ENCODE measurements at regions not wholly inside any gene's neighbourhood (a gene's known extent, or its start where the extent isn't known, plus 50 kb on each side); places are given as distances from the start of the nearest gene placed in this dataset.

DNA sequence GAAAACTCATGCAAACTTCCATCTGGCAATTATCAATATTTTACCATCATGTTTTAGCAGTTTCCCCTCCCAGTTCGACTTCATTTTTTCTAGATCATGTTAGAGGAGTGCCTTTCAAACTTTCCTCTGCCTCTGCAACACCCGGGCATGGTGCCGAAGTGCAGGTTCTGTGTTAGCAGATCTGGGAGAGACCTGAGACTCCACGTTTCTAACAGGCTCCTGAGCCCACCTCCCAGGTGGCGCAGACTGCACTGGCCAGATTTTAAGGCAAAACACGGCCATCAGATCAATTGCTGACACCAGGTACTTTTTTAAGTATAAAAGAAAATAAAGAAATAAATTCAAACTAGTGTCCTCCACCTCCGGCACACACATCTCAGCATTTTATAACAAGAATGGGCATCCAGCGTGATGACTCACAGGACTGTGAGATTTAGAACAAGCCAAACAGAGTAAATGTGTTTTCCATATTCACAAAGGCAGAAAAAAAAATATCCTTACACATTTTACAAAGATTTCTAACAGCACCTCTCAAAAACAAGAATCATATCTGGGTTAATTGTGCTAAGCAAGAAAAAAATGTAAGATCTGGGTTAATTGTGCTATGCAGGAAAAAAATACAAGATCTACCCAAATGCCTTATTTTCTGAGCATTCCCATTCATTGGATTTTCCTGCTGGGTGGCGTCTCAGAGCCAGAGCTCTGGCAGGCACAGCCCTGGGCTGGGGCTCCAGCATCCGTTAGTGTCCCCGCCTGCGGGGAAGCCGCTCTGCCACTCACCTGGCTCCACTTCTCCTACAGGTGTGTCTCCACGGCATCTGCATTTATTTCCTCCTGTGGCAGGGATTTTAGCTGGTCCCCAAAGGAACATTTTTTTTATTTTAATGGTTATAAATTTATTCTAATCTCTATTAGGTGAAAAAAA is 127.9 kb upstream of the SOX1 start:
- TF ChIP-seq JUND (IDR thresholded peaks at IDR 0.05; ENCODE audit: low read depth), result no peak
- in situ Hi-C loops (cut with HindIII; ENCODE audit: low pct_unique_long_range_greater_than_20kb, low sequenced_read_pairs), result no loop called here
- no peak for DNase-seq (ENCODE audit: low read depth in 1 of 2, low spot score in 1 of 2)

DNA sequence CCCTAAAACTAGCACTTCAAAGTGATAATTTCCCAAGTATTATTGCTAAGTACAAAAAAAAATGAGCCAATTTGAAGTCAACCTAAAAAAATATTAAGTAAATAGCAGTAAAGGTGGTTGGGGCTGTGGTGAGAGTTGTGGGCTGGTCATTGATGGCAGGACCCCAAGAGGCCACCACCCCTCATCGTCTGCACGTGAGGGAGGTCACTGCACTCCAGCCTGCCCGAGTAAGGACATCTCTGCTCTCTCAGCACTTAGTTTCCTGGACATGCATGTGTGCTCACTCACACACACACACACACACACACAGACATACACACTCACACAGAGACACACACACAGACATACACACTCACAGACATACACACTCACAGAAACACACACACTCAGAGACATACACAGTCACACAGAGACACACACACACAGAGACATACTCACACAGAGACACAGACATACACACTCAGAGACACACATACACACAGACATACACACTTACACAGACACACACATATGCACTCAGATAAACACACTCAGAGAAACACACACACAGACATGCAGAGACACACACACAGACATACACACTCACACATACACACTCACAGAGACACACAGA is 127.2 kb upstream of the SOX1 start:
- DNase-seq (ENCODE audit: low read depth in 1 of 2, low spot score in 1 of 2), result no peak
- in situ Hi-C loops (cut with HindIII; ENCODE audit: low pct_unique_long_range_greater_than_20kb, low sequenced_read_pairs), result no loop called here
- no peak for TF ChIP-seq JUND (IDR thresholded peaks at IDR 0.05; ENCODE audit: low read depth)

DNA sequence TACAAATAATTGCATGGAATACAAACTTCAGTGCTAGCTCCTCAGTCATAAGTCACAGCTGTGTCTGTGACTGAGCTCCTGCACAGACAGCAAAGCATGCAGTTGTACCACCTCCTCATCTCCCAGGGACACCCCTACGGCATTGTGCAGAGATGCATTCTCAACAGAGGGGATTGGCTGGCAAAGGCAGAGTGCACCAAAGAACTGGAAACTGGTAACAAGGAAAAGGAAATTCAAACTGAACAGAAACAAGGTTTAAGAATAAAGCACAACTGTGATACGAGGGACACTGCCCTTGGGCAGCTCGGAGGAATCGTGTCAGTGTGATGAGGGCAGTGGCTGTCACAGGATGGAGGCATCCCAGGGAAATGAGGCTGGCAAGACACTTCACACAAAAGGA is 126.1 kb upstream of the SOX1 start:
- no peak for DNase-seq (ENCODE audit: low read depth in 1 of 2, low spot score in 1 of 2)
- no peak for TF ChIP-seq JUND (IDR thresholded peaks at IDR 0.05; ENCODE audit: low read depth)
- in situ Hi-C loops (cut with HindIII; ENCODE audit: low pct_unique_long_range_greater_than_20kb, low sequenced_read_pairs), result no loop called here

DNA sequence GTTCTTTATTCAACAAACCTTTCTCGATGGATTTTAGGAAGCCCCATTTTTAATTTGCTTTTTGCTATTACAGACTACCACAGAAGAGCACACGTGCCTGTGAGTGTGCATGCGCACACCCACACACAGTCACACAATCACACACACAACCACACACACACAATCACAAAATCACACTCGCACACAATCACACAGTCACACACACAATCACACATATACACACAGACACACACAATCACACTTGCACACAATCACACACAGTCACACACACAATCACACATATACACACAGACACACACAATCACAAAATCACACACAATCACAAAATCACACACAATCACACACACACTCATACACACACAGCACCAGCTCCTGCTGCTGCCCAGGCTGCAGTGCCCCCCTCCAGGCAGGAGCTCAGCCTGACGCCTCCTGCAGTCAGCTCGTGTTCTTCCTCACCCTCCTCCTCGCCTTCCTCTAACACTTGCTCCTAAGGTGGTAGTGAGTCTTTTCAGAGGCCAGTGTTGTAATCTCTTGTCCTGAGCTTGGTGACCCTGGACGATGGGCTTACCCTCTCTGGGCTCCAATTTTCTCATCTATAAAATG is 125.0 kb upstream of the SOX1 start:
- DNase-seq (ENCODE audit: low read depth in 1 of 2, low spot score in 1 of 2), result no peak
- in situ Hi-C loops (cut with HindIII; ENCODE audit: low pct_unique_long_range_greater_than_20kb, low sequenced_read_pairs), result no loop called here
- no peak for TF ChIP-seq JUND (IDR thresholded peaks at IDR 0.05; ENCODE audit: low read depth)

DNA sequence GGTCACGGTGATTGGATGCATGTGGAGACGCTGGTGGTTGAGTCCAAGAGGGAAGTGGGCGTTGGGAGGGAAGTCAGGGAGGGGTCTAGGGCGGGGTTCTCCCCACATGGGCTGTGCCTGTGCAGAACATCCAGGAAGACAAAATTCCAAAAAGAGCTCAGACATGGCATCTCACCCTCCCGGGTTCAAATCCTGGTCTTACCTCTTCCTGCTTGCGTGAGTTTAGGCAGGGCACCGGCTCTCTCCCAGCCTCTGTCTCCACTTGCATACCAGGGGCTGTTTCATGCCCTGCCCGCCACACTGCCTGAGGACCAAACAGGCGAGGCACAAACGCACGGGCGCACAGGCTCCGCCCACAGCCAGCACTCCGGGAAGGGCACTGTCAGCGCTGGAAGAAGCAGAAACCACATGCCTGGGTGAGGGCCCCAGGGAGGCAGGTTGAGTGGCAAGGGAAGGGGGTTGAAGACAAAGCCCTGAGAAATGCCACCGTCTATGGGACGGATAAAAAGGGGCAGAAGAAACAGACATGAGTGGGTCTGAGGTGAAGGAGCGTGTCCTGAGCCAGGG is 123.6 kb upstream of the SOX1 start:
- DNase-seq (ENCODE audit: low read depth in 1 of 2, low spot score in 1 of 2), result no peak
- TF ChIP-seq JUND (IDR thresholded peaks at IDR 0.05; ENCODE audit: low read depth), result no peak
- in situ Hi-C loops (cut with HindIII; ENCODE audit: low pct_unique_long_range_greater_than_20kb, low sequenced_read_pairs), result no loop called here

DNA sequence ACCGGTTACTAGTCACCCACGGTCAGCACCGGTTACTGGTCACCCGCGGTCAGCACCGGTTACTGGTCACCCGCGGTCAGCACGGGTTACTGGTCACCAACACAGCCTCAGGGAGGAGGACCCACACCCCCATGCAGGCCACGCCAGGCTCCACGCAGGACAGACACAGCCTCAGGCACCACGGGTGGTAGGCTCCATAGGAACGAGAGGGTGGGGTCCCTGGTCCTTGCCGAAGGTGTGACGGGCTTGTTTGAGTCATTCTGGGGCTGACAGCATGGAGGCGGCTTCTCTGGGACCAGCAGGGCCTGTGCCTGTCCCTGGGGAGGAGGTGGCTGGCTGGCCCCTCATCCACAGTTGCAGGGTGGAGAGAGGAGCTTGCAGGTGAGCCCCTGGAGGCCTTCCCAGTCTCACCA is 122.8 kb upstream of the SOX1 start:
- DNase-seq (ENCODE audit: low read depth in 1 of 2, low spot score in 1 of 2), result no peak
- in situ Hi-C loops (cut with HindIII; ENCODE audit: low pct_unique_long_range_greater_than_20kb, low sequenced_read_pairs), result no loop called here

DNA sequence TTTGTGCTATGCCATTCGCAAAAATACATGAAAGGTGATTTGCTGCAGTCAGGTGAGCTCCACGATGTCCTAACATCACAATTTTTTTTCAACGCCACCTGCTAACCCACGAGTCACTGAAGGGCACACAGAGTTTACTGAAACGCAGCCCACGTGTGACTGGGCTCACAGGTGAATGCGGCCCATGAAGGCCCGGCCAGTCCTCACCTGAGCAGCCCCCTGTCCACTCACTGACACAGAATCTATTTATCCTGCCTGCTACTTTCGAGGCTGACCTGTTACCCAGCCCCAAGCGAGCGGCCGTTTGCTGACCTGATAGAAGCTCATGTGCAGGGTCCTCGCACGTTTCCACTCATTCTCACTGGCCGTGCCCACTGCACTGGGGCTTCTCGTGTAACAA is 121.9 kb upstream of the SOX1 start:
- DNase-seq (ENCODE audit: low read depth in 1 of 2, low spot score in 1 of 2), result no peak
- in situ Hi-C loops (cut with HindIII; ENCODE audit: low pct_unique_long_range_greater_than_20kb, low sequenced_read_pairs), result no loop called here
- no peak for TF ChIP-seq JUND (IDR thresholded peaks at IDR 0.05; ENCODE audit: low read depth)

More for the DNA sequence above, 122.8 kb upstream of the SOX1 start:
- TF ChIP-seq JUND (IDR thresholded peaks at IDR 0.05; ENCODE audit: low read depth), result no peak

DNA sequence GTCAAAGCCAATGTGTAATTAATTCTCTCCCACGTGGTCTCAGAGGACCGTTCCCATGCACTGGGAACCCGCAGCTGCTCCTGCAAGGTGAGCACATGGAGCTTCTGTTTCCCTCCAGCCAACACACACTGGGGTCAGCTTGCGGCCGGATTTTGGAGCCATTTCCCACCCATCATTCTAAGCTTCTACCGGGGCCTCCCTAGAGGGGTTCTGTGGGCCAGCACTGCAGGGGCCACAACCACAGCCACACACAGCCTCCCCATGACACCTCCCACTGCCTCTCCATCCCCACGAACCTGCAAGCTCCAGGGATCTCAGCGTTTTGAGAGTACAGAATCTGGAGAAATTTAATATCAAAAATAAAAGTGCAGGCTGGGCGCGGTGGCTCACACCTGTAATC is 120.7 kb upstream of the SOX1 start:
- DNase-seq (ENCODE audit: low read depth in 1 of 2, low spot score in 1 of 2), result no peak
- no peak for TF ChIP-seq JUND (IDR thresholded peaks at IDR 0.05; ENCODE audit: low read depth)
- in situ Hi-C loops (cut with HindIII; ENCODE audit: low pct_unique_long_range_greater_than_20kb, low sequenced_read_pairs), result no loop called here

DNA sequence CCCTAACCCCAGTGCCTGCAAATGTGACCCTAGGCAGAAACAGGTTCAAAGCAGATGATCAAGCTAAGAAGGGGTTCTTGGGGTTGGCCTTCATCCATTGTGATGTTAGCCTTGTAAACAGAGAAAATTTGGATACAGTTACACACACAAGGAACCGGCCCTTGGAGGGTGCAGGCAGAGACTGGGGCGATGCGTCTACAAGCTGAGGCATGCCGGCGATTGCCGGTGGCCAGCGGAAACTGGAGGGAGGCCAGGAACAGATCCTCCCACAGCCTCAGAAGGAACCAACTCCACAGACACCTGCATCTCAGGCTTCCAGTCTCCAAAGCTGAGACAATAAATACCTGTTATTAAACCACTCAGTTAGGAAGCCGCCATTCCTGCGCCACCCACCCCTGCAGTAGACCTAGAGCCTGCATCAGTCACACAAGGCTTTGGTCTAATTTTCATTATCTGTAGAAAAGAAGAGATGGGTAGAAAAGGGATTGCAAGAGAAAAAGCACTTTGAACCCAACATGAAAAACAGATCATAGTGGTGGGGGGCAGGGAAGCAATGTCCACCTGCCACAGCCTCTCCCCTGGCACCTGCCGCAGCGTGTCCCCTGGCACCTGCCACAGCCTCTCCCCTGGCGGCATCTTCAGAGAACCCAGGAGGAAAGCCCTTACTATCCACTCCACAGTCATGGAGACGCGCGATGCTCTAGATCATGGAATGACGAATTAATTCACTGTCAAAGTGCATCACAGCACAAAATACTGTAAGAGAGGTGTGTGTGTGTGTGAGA is 119.7 kb upstream of the SOX1 start:
- no peak for DNase-seq (ENCODE audit: low read depth in 1 of 2, low spot score in 1 of 2)
- in situ Hi-C loops (cut with HindIII; ENCODE audit: low pct_unique_long_range_greater_than_20kb, low sequenced_read_pairs), result no loop called here

DNA sequence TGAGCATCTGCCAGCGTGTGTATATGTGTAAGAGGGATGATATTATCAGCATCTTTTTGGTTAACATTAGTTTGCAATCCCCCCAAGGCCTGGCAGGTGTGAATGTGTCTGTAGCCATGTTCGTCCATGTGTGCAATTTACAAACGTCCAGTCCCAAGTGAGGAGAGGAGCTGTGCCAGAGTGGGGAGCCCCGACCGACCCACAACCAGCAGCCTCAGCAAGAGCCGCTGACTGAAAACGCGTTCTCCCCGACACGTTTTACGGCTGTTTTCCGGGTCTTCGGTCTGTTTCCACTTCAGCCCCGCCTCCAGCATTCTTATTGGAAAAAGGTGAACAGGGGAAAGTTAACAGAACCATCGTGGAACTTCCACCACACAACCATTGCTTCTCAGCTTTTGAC is 119.1 kb upstream of the SOX1 start:
- no peak for TF ChIP-seq JUND (IDR thresholded peaks at IDR 0.05; ENCODE audit: low read depth)
- in situ Hi-C loops (cut with HindIII; ENCODE audit: low pct_unique_long_range_greater_than_20kb, low sequenced_read_pairs), result no loop called here
- DNase-seq (ENCODE audit: low read depth in 1 of 2, low spot score in 1 of 2), result no peak

More for the DNA sequence above, 119.7 kb upstream of the SOX1 start:
- TF ChIP-seq JUND (IDR thresholded peaks at IDR 0.05; ENCODE audit: low read depth), result no peak

DNA sequence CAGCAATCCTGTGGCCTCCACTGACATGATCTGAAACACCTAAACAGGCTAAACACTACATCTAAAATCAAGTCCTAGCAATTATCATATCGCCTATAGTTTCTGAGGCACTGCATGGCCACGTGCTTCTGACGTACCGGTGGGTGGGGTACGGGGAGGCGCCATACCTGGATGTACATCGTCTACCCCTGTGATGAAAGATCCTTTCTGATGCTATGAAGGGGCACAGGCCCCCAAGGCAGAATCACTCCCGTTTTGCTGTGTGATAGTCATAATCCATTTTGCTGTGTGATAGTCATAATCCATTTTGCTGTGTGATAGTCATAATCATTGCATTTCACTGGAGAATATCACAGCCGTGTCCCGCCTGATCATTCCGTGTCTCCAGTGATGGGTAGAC is 118.7 kb upstream of the SOX1 start:
- no peak for DNase-seq (ENCODE audit: low read depth in 1 of 2, low spot score in 1 of 2)
- in situ Hi-C loops (cut with HindIII; ENCODE audit: low pct_unique_long_range_greater_than_20kb, low sequenced_read_pairs), result no loop called here
- no peak for TF ChIP-seq JUND (IDR thresholded peaks at IDR 0.05; ENCODE audit: low read depth)

DNA sequence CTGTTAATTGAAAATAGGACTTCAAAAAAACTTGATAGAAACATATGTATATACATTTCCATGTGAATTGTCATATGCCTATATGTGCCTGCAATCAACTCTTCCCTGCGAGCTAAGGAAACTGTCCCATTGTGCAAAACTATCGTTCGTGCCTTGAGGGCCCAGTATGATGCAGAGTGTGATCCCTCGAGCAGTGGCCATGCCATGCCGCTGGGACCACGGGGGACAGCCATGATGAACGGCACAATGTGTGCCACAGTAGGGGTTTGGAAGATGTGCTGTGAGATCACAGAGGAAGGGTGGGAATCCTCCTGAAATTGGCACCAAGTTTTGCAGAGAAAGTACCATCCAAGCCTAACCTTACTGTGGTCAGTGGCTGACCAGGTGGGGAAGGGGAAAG is 118.1 kb upstream of the SOX1 start:
- no peak for TF ChIP-seq JUND (IDR thresholded peaks at IDR 0.05; ENCODE audit: low read depth)
- in situ Hi-C loops (cut with HindIII; ENCODE audit: low pct_unique_long_range_greater_than_20kb, low sequenced_read_pairs), result no loop called here
- no peak for DNase-seq (ENCODE audit: low read depth in 1 of 2, low spot score in 1 of 2)

All from T47D (cell line).